ENCODE measurements at regions not wholly inside any gene's neighbourhood (a gene's known extent, or its start where the extent isn't known, plus 50 kb on each side); places are given as distances from the start of the nearest gene placed in this dataset.

DNA sequence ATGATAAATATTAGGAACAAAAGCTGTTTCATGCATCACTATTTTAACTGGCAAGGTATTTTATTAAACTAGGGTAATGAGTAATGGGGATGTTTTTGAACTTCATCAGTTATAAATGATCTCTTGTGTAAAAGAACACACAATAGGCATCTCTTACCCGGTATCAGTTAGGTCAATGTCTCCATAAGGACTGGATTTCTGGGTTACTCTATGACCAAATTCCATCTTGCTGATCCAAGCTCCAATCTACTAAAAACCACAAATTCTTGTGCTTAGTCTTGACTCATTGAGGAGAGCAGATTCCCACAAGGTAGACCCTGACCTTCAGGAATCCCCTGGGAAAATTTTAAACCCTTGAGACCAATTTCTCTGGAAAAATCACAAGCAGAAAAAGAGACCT is 1167.7 kb downstream of the XPNPEP1 start:
- TF ChIP-seq BHLHE40 (IDR thresholded peaks at IDR 0.05; ENCODE audit: borderline replicate concordance) (no peak), HDGF (IDR thresholded peaks at IDR 0.05; ENCODE audit: borderline replicate concordance) (no peak), ZNF384 (IDR thresholded peaks at IDR 0.05) (no peak), ELF4 (IDR thresholded peaks at IDR 0.05) (no peak), SP1 (IDR thresholded peaks at IDR 0.05) (no peak), FOXM1 (IDR thresholded peaks at IDR 0.05; ENCODE audit: borderline replicate concordance) (no peak), TARDBP (IDR thresholded peaks at IDR 0.05) (no peak), FOXA1 (IDR thresholded peaks at IDR 0.05) (no peak), NFRKB (IDR thresholded peaks at IDR 0.05) (no peak)

All from HEK293T (cell line).